ENCODE measurements at regions not wholly inside any gene's neighbourhood (a gene's known extent, or its start where the extent isn't known, plus 50 kb on each side); places are given as distances from the start of the nearest gene placed in this dataset.

- ChIA-PET CTCF (no interaction called here), POLR2A (no interaction called here)
- DNase-seq (ENCODE audit: low read depth, low spot score), result no peak
- H3K4me3 ChIP-seq (ENCODE audit: low read depth, low read length), result no peak overlapping the region
- no peak for TF ChIP-seq CTCF (IDR thresholded peaks at IDR 0.05; ENCODE audit: insufficient read depth, low read length, missing control alignments)
Measured at GRCh38 chr13:48153186-48153585, 58.3 kb upstream of the MED4 start.

- no peak overlapping the region for H3K4me3 ChIP-seq (ENCODE audit: low read depth, low read length)
- CTCF ChIA-PET, result no interaction called here
- DNase-seq (ENCODE audit: low read depth, low spot score), result no peak
- no peak for TF ChIP-seq CTCF (IDR thresholded peaks at IDR 0.05; ENCODE audit: insufficient read depth, low read length, missing control alignments)
- POLR2A ChIA-PET, result no interaction called here
Measured at GRCh38 chr13:48151363-48152161, 56.7 kb upstream of the MED4 start.

DNA sequence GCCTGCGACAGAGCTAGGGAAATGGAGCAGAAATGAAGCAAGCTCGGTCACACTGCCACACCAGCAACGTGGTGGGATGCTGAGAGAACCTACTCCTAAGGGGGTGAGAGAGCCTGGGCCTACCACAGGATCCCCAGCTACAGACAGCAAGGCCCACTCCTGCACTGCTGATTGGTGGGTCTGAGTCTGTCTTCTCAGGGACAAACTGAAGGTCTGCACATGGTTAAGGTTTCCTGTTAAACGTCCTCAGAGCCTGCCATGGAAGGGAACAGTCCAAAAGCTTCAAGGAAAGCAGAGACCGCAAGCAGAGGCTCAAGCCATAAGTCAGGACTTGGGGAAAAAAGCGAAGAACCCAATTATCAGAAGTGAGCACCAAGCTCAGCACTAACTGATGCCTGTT is 53.5 kb upstream of the MED4 start:
- H3K4me3 ChIP-seq (ENCODE audit: low read depth, low read length), result no peak overlapping the region
- ChIA-PET POLR2A (no interaction called here), CTCF (interaction anchor here (1.3 kb wide), 1 partner anchor 54 kb away, joined by 4 read pairs; the partner anchor contains the start of gene MED4)
- DNase-seq (ENCODE audit: low read depth, low spot score), result no peak
- no peak for TF ChIP-seq CTCF (IDR thresholded peaks at IDR 0.05; ENCODE audit: insufficient read depth, low read length, missing control alignments)

DNA sequence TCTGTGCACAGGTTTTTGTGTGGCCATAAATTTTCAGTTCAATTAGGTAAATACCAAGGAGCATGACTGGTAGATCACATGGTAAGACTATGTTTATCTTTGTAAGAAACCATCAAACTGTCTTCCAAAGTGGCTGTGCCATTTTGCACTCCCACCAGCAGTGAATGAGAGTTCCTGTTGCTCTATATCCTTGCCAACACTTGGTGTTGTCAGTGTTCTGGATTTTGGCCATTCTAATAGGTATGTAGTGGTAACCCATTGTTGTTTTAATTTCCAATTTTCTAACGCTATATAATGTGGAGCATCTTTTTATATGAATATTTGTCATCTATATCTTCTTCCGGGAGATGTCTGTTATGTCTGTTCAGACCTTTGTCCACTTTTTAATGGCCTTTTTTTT is 51.7 kb upstream of the MED4 start:
- ChIA-PET POLR2A (no interaction called here), CTCF (no interaction called here)
- H3K4me3 ChIP-seq (ENCODE audit: low read depth, low read length), result no peak overlapping the region
- no peak for DNase-seq (ENCODE audit: low read depth, low spot score)
- TF ChIP-seq CTCF (IDR thresholded peaks at IDR 0.05; ENCODE audit: insufficient read depth, low read length, missing control alignments), result no peak

DNA sequence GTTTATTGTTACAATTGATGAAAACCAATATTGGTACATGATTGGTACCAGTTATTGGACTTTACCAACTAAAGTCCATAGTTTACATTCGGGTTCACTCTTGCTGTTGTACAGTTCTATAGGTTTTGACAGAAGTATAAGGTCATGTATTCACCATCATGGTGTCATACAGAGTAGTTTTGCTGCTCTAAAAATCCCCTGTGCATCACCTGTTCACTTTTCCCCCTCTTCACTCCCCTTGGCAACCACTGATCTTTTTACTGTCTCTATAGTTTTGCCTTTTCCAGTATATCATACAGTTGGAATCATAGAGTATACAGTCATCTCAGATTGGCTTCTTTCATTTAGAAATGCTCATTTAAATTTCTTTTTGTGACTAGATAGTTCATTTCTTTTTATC is 51.2 kb upstream of the MED4 start:
- POLR2A ChIA-PET, result no interaction called here
- TF ChIP-seq CTCF (IDR thresholded peaks at IDR 0.05; ENCODE audit: insufficient read depth, low read length, missing control alignments), result no peak
- CTCF ChIA-PET, result no interaction called here

More for the DNA sequence above, 51.2 kb upstream of the MED4 start:
- H3K4me3 ChIP-seq (ENCODE audit: low read depth, low read length), result no peak overlapping the region
- no peak for DNase-seq (ENCODE audit: low read depth, low spot score)

All from AG04449 (cell line).